Activated T-cell treated with anti-CD3 and anti-CD28 coated beads, Interleukin-2, amount 50 U/mL, for 24 hours (primary cell): ENCODE measurements at regions not wholly inside any gene's neighbourhood (a gene's known extent, or its start where the extent isn't known, plus 50 kb on each side); places are given as distances from the start of the nearest gene placed in this dataset.

ENCODE experiments used
- DNase-seq: peaks from one replicate; pipeline ENCODE4 v3.0.0-alpha.2; 2020
- H3K27ac Mint-ChIP-seq: 2 replicates; pipeline ENCODE4 v1.8.0; 2020; ENCODE audit warnings: mild to moderate bottlenecking, mixed read lengths
- H3K27me3 Mint-ChIP-seq: 2 replicates; pipeline ENCODE4 v1.8.0; 2020; ENCODE audit warnings: mixed read lengths
- H3K36me3 Mint-ChIP-seq: 2 replicates; pipeline ENCODE4 v1.8.0; 2020; ENCODE audit warnings: low read depth, mixed read lengths
- H3K4me1 Mint-ChIP-seq: 2 replicates; pipeline ENCODE4 v1.8.0; 2020; ENCODE audit warnings: low read depth, mixed read lengths
- H3K4me3 Mint-ChIP-seq: 2 replicates; pipeline ENCODE4 v1.8.0; 2020; ENCODE audit warnings: mild to moderate bottlenecking, moderate library complexity, mixed read lengths
- H3K9me3 Mint-ChIP-seq: 2 replicates; pipeline ENCODE4 v1.8.0; 2020; ENCODE audit warnings: mixed read lengths

GRCh38 chr1:90387805-90388204 lies 329.3 kb downstream of the BARHL2 start:
- H3K4me1 Mint-ChIP-seq: no peaks in the 10 kb centered on the region
- no peak for DNase-seq
- H3K27me3 Mint-ChIP-seq: peaks cover 2% of the 10 kb centered on the region
- H3K4me3 Mint-ChIP-seq: no peak overlapping the region
- no peaks in the 10 kb centered on the region for H3K9me3 Mint-ChIP-seq
- H3K36me3 Mint-ChIP-seq: no peaks in the 10 kb centered on the region
- no peak overlapping the region for H3K27ac Mint-ChIP-seq

GRCh38 chr1:90386899-90387720 lies 330.0 kb downstream of the BARHL2 start:
- Mint-ChIP-seq H3K36me3 (no peaks in the 10 kb centered on the region), H3K4me3 (no peak overlapping the region), H3K4me1 (no peaks in the 10 kb centered on the region), H3K27me3 (peaks cover 2% of the 10 kb centered on the region), H3K27ac (no peak overlapping the region), H3K9me3 (no peaks in the 10 kb centered on the region)
- no peak for DNase-seq

- DNase-seq: no peak
- Mint-ChIP-seq H3K27ac (no peak overlapping the region), H3K36me3 (no peaks in the 10 kb centered on the region), H3K4me3 (no peak overlapping the region), H3K4me1 (no peaks in the 10 kb centered on the region), H3K9me3 (no peaks in the 10 kb centered on the region), H3K27me3 (no peaks in the 10 kb centered on the region)
Measured at GRCh38 chr1:90384193-90384592, 332.9 kb downstream of the BARHL2 start.

- no peaks in the 10 kb centered on the region for H3K27me3 Mint-ChIP-seq
- no peaks in the 10 kb centered on the region for H3K9me3 Mint-ChIP-seq
- DNase-seq: no peak
- H3K4me1 Mint-ChIP-seq: no peaks in the 10 kb centered on the region
- no peaks in the 10 kb centered on the region for H3K36me3 Mint-ChIP-seq
- no peak overlapping the region for H3K27ac Mint-ChIP-seq
- no peak overlapping the region for H3K4me3 Mint-ChIP-seq
Measured at GRCh38 chr1:90382161-90382560, 334.9 kb downstream of the BARHL2 start.

GRCh38 chr1:90381598-90381997 lies 335.5 kb downstream of the BARHL2 start:
- DNase-seq: no peak
- Mint-ChIP-seq H3K4me3 (no peak overlapping the region), H3K27me3 (no peaks in the 10 kb centered on the region), H3K27ac (no peak overlapping the region), H3K9me3 (no peaks in the 10 kb centered on the region), H3K4me1 (no peaks in the 10 kb centered on the region), H3K36me3 (no peaks in the 10 kb centered on the region)

- H3K36me3 Mint-ChIP-seq: no peaks in the 10 kb centered on the region
- no peaks in the 10 kb centered on the region for H3K9me3 Mint-ChIP-seq
- H3K27ac Mint-ChIP-seq: no peak overlapping the region
- H3K4me1 Mint-ChIP-seq: no peaks in the 10 kb centered on the region
- no peaks in the 10 kb centered on the region for H3K27me3 Mint-ChIP-seq
- no peak overlapping the region for H3K4me3 Mint-ChIP-seq
- no peak for DNase-seq
Measured at GRCh38 chr1:90371448-90371813, 345.7 kb downstream of the BARHL2 start.

- Mint-ChIP-seq H3K27ac (no peak overlapping the region), H3K9me3 (no peaks in the 10 kb centered on the region), H3K27me3 (no peaks in the 10 kb centered on the region), H3K4me3 (no peak overlapping the region), H3K36me3 (no peaks in the 10 kb centered on the region), H3K4me1 (no peaks in the 10 kb centered on the region)
- no peak for DNase-seq
Measured at GRCh38 chr1:90370686-90371447, 346.2 kb downstream of the BARHL2 start.

GRCh38 chr1:90362163-90362562 lies 354.9 kb downstream of the BARHL2 start:
- Mint-ChIP-seq H3K27me3 (peaks cover 7% of the 10 kb centered on the region), H3K4me3 (no peak overlapping the region), H3K9me3 (peaks cover 4% of the 10 kb centered on the region), H3K36me3 (no peaks in the 10 kb centered on the region), H3K4me1 (no peaks in the 10 kb centered on the region), H3K27ac (no peak overlapping the region)
- DNase-seq: no peak

- peaks cover 4% of the 10 kb centered on the region for H3K9me3 Mint-ChIP-seq
- H3K4me1 Mint-ChIP-seq: no peaks in the 10 kb centered on the region
- no peak for DNase-seq
- no peak overlapping the region for H3K27ac Mint-ChIP-seq
- H3K4me3 Mint-ChIP-seq: no peak overlapping the region
- H3K36me3 Mint-ChIP-seq: no peaks in the 10 kb centered on the region
- peaks cover 7% of the 10 kb centered on the region for H3K27me3 Mint-ChIP-seq
Measured at GRCh38 chr1:90361026-90361425, 356.1 kb downstream of the BARHL2 start.

GRCh38 chr1:90359994-90360393 lies 357.1 kb downstream of the BARHL2 start:
- Mint-ChIP-seq H3K27ac (no peak overlapping the region), H3K27me3 (peaks cover 5% of the 10 kb centered on the region), H3K4me1 (no peaks in the 10 kb centered on the region), H3K4me3 (no peak overlapping the region), H3K9me3 (peaks cover 2% of the 10 kb centered on the region), H3K36me3 (no peaks in the 10 kb centered on the region)
- DNase-seq: no peak

GRCh38 chr1:90358448-90358847 lies 358.7 kb downstream of the BARHL2 start:
- Mint-ChIP-seq H3K9me3 (no peaks in the 10 kb centered on the region), H3K27ac (no peak overlapping the region), H3K4me3 (no peak overlapping the region), H3K36me3 (no peaks in the 10 kb centered on the region), H3K27me3 (peaks cover 4% of the 10 kb centered on the region), H3K4me1 (no peaks in the 10 kb centered on the region)
- DNase-seq: no peak

- Mint-ChIP-seq H3K9me3 (no peaks in the 10 kb centered on the region), H3K4me1 (no peaks in the 10 kb centered on the region), H3K27ac (no peak overlapping the region), H3K4me3 (no peak overlapping the region), H3K27me3 (peaks cover 4% of the 10 kb centered on the region), H3K36me3 (no peaks in the 10 kb centered on the region)
- no peak for DNase-seq
Measured at GRCh38 chr1:90357995-90358394, 359.1 kb downstream of the BARHL2 start.

GRCh38 chr1:90356991-90357390 lies 360.1 kb downstream of the BARHL2 start:
- Mint-ChIP-seq H3K4me3 (no peak overlapping the region), H3K36me3 (no peaks in the 10 kb centered on the region), H3K27ac (no peak overlapping the region), H3K9me3 (no peaks in the 10 kb centered on the region), H3K27me3 (peaks cover 4% of the 10 kb centered on the region), H3K4me1 (no peaks in the 10 kb centered on the region)
- DNase-seq: no peak

GRCh38 chr1:90356101-90356500 lies 361.0 kb downstream of the BARHL2 start:
- Mint-ChIP-seq H3K4me3 (no peak overlapping the region), H3K4me1 (no peaks in the 10 kb centered on the region), H3K9me3 (no peaks in the 10 kb centered on the region), H3K27me3 (peaks cover 4% of the 10 kb centered on the region), H3K36me3 (no peaks in the 10 kb centered on the region), H3K27ac (no peak overlapping the region)
- no peak for DNase-seq

- H3K27me3 Mint-ChIP-seq: no peaks in the 10 kb centered on the region
- no peaks in the 10 kb centered on the region for H3K9me3 Mint-ChIP-seq
- no peak overlapping the region for H3K27ac Mint-ChIP-seq
- H3K36me3 Mint-ChIP-seq: no peaks in the 10 kb centered on the region
- no peaks in the 10 kb centered on the region for H3K4me1 Mint-ChIP-seq
- H3K4me3 Mint-ChIP-seq: no peak overlapping the region
- DNase-seq: no peak
Measured at GRCh38 chr1:90354704-90355103, 359.8 kb downstream of the ZNF326 start.
